GM18505 (cell line): ENCODE measurements at regions not wholly inside any gene's neighbourhood (a gene's known extent, or its start where the extent isn't known, plus 50 kb on each side); places are given as distances from the start of the nearest gene placed in this dataset.
"Not testable (repeated sequence)": the region's sequence is repeated elsewhere in the genome, so short reads cannot be mapped to it uniquely, and the experiment has no call there.

Experiments
- ATAC-seq: cut with Tn5 transposase; IDR thresholded peaks from one replicate; pipeline ENCODE4 v1.9.1; 2021; ENCODE audit not compliant: unreplicated experiment
- POLR2A ChIP-seq: IDR thresholded peaks from 4 replicates; pipeline ENCODE4 v1.6.1; 2011; ENCODE audit warnings: borderline replicate concordance; ENCODE audit not compliant: insufficient read depth, insufficient read length; ENCODE audit errors: extremely low read depth

GRCh38 chr7:118861581-118861980 is 637.1 kb downstream of the ANKRD7 start:
- no peak for ATAC-seq
- TF ChIP-seq POLR2A, result no peak

DNA sequence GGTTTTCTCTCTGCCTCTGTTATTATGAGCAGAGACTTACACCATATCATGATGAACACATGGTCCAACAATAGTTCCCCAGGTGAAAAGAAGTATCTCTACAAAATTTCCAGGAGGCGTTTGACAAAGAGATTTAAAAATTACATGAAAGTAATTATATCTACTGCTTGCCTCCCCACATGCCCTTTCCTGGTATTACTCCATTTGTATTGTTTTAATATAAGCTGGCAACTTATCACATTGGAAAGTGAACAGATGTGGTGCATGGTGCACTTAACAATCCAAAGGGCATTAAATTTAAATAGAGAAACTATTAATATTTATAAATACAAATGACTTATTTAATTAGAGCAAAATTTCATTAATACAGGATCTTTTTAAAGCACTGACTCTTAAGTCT is 638.2 kb downstream of the ANKRD7 start:
- no peak for ATAC-seq
- no peak for TF ChIP-seq POLR2A

GRCh38 chr7:118863966-118864365 is 639.5 kb downstream of the ANKRD7 start:
- ATAC-seq, result no peak
- no peak for TF ChIP-seq POLR2A

- no peak for ATAC-seq
- TF ChIP-seq POLR2A, result no peak
Observed at GRCh38 chr7:118867860-118868259, 643.4 kb downstream of the ANKRD7 start.

DNA sequence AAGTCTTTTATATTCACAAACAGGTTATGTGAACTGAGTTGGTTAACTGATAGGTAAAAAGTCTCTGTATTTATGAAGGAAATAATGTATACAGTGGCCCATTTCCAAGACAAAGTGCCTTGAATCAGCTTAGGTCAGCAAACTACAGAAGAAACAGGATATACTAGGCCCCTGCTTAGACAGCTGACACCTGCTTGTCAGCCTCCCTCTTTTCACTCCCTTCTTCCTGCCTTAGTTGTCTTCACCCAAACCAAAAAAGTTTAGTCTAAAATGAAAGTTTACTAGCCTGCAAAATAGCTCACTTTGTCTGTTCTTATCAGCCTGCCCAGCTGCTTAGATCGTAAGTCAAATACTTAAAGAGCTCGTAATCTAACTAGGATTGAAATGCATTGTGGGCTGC is 644.6 kb downstream of the ANKRD7 start:
- ATAC-seq, result not testable (repeated sequence)

GRCh38 chr7:118870187-118870586 is 645.7 kb downstream of the ANKRD7 start:
- TF ChIP-seq POLR2A, result no peak
- no peak for ATAC-seq

DNA sequence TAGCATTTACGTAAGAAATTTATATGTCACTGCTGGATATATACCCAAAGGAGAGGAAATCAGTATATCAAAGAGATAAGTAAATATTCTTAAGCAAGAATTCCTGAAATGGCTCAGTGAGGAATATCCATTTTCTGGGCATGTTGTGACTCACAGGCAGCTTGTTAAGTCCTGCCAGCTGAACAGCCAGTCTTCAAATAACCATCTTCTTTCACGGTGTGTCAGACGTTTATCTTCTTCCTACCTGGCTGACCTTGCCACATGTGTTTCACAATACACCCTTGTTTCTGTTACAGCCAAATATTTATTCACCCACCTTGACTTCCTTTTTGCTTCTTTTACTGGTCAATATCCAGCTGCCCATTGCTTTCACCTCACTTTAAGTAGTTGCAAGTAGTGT is 648.1 kb downstream of the ANKRD7 start:
- TF ChIP-seq POLR2A, result no peak
- no peak for ATAC-seq

DNA sequence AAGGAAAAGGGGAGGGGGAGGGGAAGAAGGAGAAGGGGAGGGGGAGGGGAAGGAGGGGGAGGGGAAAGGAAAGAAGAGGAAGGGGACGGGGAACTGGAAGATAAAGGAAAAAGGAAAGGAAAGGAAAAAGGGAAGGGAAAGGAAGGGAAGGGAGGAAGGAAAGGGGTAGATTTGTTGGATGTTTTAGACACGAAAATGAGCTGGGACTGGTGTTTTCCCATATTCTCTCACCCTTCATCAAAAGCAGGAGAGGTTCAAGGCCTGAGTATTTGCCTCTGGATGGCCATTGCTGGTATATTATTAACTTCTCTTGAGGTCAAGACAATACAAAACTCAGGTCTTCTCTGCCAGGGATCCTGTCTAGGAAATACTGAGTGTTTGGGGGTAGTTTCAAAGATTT is 652.7 kb downstream of the ANKRD7 start:
- no peak for ATAC-seq
- TF ChIP-seq POLR2A, result no peak

- no peak for TF ChIP-seq POLR2A
- no peak for ATAC-seq
Observed at GRCh38 chr7:118878336-118878735, 653.8 kb downstream of the ANKRD7 start.

- ATAC-seq, result no peak
- TF ChIP-seq POLR2A, result no peak
Observed at GRCh38 chr7:118898284-118898683, 673.8 kb downstream of the ANKRD7 start.

DNA sequence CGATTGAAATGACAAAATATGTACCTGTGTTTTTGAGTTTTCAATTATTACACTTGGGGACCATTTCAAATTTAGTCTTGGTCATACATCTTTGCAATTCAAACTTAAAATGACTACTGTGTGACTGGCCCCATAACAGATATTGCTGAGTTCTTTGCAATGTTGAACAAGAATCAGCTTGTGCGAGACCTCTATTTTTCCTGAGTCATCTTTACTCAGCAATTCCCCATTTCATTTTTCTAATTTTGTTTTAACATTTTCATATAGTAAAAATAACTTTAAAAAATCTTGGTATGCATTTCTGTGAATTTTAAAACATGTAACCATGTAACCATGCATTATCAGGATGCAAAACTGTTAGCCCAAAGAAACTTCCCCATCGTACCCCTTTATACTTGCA is 678.1 kb downstream of the ANKRD7 start:
- TF ChIP-seq POLR2A, result no peak
- no peak for ATAC-seq

GRCh38 chr7:118907911-118908527 is 683.5 kb downstream of the ANKRD7 start:
- TF ChIP-seq POLR2A, result no peak
- no peak for ATAC-seq

DNA sequence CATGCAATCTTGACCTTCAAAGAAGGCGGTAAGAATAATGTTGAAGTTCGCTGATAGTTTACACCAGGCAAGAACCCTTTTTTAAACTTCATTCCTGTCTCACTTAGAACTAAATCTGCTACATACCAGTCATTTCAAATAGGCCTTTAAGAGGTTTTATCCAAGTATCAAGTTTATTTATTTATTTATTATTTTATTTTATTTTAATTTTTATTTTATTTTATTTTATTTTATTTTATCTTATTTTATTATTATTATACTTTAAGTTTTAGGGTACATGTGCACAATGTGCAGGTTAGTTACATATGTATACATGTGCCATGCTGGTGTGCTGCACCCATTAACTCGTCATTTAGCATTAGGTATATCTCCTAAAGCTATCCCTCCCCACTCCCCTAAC is 691.6 kb downstream of the ANKRD7 start:
- not testable (repeated sequence) for ATAC-seq

GRCh38 chr7:118918556-118918955 is 694.1 kb downstream of the ANKRD7 start:
- no peak for ATAC-seq
- TF ChIP-seq POLR2A, result no peak

GRCh38 chr7:118938845-118939244 is 714.3 kb downstream of the ANKRD7 start:
- no peak for TF ChIP-seq POLR2A
- ATAC-seq, result no peak
